ENCODE measurements at regions not wholly inside any gene's neighbourhood (a gene's known extent, or its start where the extent isn't known, plus 50 kb on each side); places are given as distances from the start of the nearest gene placed in this dataset.
"Not testable (repeated sequence)": the region's sequence is repeated elsewhere in the genome, so short reads cannot be mapped to it uniquely, and the experiment has no call there.

DNA sequence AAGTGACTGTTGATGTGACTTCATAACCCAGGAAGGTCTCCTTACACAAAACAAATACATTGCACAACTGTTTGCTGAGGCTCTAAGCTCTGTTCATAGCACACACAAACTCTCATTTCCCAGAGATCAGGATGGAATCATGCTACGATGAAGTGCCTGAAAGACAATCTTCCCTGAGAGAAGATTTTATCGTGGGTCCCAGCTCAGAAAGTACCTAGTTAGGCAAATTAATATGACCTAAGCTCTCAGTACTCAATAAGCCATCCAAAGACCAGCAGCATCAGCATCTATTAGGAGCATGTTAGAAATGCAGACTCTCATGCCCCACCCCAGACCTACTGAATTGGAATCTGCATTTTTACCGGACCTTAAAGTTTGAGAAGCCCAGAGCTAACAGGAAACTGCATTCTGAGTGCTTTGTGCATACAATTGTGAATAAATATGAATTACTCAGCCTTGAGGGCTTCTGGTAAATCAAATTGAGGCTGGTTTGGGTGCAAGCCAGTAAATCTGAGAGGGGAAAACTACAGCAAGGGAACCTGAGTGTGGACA, 161.5 kb upstream of the C2CD4B start:
- no peak for DNase-seq

GRCh38 chr15:62327406-62327805, 162.3 kb upstream of the C2CD4B start:
- no peak for DNase-seq

GRCh38 chr15:62332472-62332871, 167.4 kb upstream of the C2CD4B start:
- DNase-seq, result not testable (repeated sequence)

GRCh38 chr15:62334536-62334935, 169.5 kb upstream of the C2CD4B start:
- no peak for DNase-seq

DNA sequence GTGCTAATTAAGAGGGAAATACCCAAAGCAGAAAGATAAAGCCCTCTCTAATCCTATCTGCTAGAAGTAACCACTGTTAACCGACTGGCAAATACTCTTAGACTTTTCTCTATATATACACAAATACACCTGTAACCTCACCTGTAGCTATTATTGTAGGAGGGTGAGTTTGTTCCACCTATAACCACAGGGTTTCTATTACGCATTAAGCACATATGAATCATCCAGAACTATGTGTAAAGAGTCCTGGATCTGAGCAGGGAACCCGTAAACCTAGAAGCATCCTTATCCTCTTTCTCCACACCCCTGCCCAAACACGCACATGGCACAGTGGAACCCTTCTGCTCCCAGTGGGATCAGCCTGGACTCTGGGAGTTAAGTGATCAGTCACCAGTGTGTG, 172.8 kb upstream of the C2CD4B start:
- no peak for DNase-seq

DNA sequence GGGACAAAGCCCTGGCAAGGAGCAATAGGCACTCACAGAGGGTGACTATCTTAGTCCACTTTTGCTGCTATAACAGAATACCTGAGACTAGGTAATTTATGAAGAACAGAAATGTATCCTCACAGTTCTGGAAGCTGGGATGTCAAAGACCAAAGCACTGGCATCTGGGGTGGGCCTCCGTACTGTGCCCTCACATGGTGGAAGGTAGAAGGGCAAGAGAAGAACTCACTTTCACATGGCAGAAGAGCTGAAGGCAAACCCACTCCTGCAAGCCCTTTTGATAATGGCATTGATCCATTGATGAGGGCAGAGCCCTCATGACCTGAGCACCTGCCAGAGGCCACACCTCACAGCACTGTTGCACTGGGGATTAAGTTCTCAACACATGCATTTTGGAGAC, 173.4 kb upstream of the C2CD4B start:
- no peak for DNase-seq

DNA sequence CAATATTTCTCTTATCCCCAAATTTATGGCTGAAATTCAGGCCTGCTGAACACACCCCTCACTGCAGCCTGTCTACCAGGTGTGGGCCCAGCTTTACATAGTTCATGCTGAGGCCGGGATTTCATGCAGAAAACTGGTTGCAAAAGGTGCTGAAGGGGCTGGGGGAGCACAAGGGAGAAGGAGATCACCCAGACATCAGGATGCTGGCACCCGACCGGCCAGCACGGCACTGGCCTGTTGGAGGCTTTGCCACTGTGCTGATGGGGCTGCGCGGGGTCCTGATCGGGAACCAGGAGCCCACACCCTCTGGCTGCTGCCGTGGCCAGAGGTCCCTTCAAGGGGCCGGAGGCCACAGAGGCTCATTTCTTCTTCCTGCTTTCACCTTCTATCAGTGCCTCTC, 177.9 kb upstream of the C2CD4B start:
- DNase-seq, result no peak

GRCh38 chr15:62343397-62343796, 178.3 kb upstream of the C2CD4B start:
- no peak for DNase-seq

DNA sequence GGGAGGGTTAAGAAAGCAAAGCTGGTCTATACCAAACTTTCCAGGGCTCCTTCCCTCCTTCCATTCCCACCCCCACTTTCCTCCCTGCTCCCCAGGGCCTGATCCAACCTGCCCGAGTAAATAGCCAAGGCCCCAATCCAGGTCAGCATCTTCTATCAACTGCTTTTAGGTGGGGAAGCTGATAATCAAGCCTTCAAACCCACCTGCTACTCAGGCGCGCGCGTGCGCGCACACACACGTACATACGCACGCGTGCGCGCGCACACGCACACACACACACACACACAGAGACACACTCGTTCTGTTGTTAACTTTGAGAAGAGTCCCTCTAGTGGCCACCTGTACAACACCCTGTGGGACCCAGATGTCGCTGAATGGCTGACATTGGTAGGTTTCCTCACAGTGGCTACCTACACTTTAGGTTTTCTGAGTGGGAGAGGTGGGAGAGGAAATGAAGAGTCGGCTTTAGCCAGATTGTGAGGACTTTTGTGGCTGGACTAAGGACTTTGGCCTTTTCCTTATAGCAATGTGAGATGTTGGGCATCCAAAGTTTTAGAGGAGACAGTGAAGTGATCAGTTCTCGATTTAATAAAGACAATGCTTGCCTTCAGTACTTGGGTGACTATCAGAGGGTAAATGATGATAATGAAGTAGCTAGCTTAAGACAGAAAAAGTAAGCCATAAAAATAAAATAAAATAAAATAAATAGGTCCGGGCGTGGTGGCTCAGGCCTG, 179.9 kb upstream of the C2CD4B start:
- peak; percentile 53 for DNase-seq

- no peak for DNase-seq
Measured at GRCh38 chr15:62346168-62346567, 181.1 kb upstream of the C2CD4B start.

- DNase-seq, result no peak
Measured at GRCh38 chr15:62348118-62348517, 183.0 kb upstream of the C2CD4B start.

- DNase-seq, result no peak
Measured at GRCh38 chr15:62348623-62349022, 183.5 kb upstream of the C2CD4B start.

GRCh38 chr15:62352817-62353216, 187.7 kb upstream of the C2CD4B start:
- no peak for DNase-seq

DNA sequence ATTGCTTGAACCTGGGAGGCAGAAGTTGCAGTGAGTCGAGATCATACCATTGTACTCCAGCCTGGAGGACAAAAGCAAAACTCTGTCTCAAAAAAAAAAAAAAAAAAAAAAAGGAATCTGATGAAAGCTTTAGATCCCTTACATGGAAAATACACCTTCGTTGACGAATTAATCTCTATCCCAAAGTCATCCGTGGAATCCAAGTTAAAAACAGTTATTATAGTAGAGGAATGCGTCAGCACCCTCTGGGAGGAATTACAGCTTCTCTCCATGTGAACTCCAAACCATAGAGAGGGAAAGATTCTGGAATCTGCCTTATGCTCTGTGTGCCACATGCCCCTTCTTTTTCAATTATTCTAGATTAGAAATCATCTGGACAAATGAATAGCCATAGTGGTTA, 192.3 kb upstream of the C2CD4B start:
- DNase-seq, result no peak

DNA sequence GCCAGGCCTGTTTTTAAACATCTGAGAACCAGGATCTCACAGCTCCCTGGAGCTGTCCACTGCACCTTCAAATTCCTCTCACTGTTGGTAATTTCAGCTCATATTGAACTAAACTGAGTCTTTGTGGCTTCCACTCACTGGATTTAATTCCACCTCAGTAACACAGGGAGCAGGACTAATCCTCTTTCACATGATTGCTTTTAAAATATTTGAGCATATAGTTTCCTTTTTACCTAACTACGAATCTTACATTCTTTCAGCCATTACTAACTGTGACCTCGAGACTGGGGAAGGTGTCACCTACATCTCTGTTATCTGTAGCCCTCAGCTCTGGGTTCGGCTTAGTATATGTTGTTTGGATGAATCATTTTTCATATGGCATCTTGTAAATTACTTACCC, 194.3 kb upstream of the C2CD4B start:
- no peak for DNase-seq

GRCh38 chr15:62360332-62361097, 195.4 kb upstream of the C2CD4B start:
- DNase-seq, result no peak

- no peak for DNase-seq
Measured at GRCh38 chr15:62362144-62362543, 197.1 kb upstream of the C2CD4B start.

DNA sequence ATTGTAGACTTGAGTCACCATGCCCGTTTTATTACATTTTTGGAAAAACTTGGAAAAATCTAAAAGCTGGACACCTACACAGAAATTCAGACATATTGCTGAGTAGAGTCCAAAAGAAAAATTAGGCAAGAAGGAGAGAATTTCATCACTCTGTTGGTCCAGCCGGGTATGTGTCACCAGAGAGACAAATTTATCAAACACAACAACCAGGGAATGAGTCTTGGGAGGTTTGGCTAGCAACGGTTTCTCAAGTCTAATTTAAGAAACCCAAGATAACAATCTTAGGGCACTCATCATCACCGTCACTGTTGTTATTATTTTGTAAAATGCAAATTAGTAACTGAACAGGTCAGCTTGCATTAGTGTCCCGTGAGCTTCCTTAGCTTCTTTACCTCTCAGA, 197.5 kb upstream of the C2CD4B start:
- DNase-seq, result no peak

GRCh38 chr15:62363913-62364312, 198.8 kb upstream of the C2CD4B start:
- no peak for DNase-seq

DNA sequence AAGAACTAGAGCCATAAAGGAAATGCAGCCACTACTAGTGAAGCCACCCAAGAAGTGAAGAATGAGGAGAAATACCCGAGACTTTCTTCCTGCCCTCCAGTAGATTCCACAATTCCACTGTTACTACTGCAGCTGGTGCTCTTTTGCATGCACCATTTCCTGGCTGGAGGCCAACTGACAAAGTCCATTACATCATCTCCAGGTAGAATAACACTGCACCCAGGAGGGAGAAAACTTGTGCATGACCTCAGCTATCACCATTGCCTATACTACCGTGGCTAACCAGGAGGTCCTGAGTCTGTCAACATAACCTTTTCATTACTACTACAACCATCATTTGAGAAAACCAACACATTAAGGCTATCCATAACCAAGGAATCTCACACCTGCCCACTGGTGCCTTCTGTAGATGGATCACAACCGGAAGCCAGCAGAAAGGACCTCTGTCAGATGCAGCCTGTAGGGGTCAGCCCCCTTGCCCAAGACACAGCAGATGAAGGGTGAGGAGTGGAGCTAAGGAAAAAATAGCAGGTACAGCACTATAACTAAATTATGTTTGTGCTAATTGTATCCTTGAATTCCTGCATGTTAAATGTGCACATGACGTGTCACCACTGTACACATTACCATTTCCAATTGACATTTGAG, 200.8 kb upstream of the C2CD4B start:
- DNase-seq, result no peak

- DNase-seq, result no peak
Measured at GRCh38 chr15:62369454-62369853, 204.4 kb upstream of the C2CD4B start.

DNA sequence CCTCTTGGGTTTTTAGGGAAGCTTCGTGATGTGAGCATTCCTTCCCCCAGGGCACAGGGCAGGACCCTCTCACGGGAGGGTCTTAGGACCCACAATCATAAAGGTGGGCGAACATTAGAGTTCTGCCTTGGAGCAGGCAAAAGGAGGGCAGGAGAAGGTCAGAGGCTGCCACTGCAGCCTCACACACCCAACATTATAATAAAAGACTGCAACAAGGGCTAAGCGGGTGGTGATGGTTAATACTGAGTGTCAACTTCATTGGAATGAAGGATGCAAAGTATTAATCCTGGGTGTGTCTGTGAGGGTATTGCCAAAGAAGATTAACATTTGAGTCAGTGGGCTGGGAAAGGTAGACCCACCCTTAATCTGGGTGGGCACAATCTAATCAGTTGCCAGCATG, 206.6 kb upstream of the C2CD4B start:
- DNase-seq, result not testable (repeated sequence)

- DNase-seq, result no peak
Measured at GRCh38 chr15:62377736-62378480, 212.8 kb upstream of the C2CD4B start.

All from activated CD4-positive, alpha-beta T cell treated with anti-CD3 and anti-CD28 coated beads, Interleukin-2, Interleukin-6, amounts not matched to agents 100 ng/mL and 50 ng/mL, durations not matched to agents 16 hours and 8 hours (primary cell).